ENCODE measurements at regions not wholly inside any gene's neighbourhood (a gene's known extent, or its start where the extent isn't known, plus 50 kb on each side); places are given as distances from the start of the nearest gene placed in this dataset.
"Not testable (repeated sequence)": the region's sequence is repeated elsewhere in the genome, so short reads cannot be mapped to it uniquely, and the experiment has no call there.

DNA sequence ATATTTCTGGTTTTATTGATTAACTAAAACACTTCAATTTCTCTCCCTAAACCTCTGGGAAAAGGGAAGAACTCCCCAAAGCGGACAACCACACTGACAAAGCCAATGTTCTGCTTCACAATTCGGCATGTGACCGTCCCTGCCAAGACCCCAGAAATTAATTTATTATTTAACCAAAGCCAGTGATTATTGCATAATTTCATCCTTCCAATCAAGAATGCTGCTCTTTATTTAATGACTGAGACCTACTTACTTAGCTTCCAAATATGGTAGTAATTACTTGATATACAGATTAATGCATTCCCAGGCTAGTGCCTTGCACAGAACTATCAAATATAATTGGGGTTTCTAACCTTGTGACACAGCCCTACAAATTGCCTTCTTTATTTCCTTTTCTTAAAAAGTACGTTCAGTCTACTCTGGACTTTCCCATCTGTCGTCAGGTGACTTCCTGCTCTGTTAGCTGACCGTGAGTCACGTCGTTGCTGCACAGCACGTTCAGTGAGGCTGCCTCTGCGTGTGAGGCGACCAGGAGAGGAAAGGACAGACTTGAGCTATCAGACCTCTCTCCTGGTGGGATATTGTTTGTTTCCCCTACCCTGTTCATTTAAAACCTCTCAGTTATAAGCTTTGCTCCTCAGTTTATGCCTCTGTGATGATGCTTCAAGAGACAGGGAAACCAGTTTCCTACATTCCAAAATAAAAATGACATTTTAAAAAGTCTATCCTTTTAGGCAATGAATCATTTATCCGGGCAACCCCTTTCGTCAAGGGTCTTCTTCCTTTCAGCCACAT, 55.7 kb upstream of the TNFAIP3 start:
- DNase-seq = peak; percentile 89

DNA sequence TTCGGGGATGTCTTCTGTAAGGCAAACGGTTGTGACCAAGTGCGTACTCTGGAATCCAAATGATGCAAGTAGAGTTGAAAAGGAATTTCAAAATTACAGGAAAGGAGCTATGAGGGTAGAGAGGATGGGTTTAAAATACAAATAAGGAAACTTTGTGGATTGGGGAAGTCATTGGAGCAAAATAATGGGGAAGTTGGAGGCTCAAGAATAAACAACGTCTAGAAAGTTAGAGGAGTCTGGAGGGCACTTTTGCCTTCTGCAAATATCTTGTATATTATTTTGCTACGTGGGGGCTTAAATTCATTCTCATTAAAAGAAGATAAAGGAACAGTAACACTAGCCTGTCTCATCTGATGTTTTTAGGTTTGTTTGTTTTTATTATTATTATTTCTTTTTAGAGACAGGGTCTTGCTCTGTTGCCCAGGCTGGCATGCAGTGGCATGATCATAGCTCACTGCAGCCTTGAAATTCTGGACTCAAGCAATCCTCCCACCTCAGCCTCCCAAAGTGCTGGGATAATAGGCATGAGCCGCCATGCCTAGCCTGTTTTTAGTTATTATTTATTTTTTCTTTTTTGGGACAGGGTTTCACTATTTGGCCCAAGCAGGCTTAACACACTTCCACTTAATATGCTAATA, 55.0 kb upstream of the TNFAIP3 start:
- no peak for DNase-seq

DNA sequence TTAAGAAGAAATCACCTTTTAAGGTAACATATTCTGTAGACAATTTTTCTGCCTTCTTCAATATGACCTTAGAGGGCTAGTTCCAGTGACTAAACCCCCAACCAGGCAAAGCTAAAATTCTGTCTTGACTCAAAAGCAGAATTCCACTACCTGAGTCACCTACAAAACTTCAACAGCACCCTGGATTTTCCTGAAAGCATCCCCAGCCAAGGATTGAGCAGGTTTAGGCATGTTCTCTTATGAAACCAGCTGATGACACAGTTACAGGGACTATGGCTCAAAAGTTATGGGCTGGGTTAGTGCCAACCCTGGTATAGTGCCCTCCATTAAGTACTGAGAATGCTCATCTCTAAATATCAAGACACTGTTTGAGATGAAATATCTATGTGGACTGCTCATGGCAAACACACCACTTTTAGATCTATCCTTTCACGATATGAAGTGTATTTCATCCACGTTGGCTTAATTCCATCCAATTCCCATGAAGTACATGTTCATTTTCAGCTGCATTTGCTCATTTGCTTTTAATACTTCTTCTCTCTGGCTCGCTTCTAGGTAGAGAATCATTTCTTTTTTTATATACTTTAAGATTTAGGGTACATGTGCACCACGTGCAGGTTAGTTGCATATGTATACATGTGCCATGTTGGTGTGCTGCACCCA, 53.6 kb upstream of the TNFAIP3 start:
- no peak for DNase-seq

DNA sequence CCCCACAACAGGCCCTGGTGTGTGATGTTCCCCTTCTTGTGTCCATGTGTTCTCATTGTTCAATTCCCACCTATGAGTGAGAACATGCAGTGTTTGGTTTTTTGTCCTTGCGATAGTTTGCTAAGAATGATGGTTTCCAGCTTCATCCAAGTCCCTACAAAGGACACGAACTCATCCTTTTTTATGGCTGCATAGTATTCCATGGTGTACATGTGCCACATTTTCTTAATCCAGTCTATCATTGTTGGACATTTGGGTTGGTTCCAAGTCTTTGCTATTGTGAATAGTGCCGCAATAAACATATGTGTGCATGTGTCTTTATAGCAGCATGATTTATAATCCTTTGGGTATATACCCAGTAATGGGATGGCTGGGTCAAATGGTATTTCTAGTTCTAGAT, 53.0 kb upstream of the TNFAIP3 start:
- not testable (repeated sequence) for DNase-seq

DNA sequence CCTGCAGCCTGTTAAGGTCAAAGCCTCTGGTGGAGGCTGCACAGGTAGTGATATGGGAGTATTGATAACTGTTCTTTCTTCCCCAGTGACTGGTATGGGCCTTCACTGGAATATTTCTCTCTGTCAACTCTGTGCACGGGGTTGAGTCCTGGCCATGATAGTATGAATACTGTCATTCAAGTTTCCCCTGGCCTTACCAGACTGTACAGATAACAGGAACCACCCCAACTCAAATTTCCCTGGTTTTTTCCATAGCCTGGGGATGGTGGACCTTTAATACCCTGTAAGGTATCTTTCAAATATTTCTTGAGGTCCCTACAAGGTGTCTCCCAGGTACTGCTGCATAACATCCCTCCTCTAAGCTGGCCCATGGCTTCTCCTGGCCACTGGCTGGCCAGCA, 51.4 kb upstream of the TNFAIP3 start:
- no peak for DNase-seq

DNA sequence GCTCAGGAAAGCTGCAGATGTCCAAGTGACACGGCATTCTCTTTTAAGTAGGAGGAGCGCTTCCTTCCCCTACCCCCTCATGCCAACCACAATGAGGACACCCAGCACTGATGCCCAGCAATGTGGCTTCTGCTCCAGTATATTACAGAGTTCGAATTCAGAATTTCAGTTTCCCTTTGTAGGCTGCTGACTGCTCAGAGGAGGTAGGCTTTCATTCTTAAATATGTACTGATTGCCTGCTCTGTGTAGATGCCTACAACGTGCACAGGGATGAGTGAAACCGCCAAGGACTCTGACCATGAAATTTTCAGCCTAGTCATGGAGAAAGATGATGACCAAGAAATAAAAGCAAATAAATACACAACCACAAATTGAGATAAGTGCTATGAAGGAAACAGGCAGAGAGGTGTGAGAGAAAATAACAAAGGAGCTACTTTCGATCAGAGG, 50.9 kb upstream of the TNFAIP3 start:
- peak; percentile 47 for DNase-seq

DNA sequence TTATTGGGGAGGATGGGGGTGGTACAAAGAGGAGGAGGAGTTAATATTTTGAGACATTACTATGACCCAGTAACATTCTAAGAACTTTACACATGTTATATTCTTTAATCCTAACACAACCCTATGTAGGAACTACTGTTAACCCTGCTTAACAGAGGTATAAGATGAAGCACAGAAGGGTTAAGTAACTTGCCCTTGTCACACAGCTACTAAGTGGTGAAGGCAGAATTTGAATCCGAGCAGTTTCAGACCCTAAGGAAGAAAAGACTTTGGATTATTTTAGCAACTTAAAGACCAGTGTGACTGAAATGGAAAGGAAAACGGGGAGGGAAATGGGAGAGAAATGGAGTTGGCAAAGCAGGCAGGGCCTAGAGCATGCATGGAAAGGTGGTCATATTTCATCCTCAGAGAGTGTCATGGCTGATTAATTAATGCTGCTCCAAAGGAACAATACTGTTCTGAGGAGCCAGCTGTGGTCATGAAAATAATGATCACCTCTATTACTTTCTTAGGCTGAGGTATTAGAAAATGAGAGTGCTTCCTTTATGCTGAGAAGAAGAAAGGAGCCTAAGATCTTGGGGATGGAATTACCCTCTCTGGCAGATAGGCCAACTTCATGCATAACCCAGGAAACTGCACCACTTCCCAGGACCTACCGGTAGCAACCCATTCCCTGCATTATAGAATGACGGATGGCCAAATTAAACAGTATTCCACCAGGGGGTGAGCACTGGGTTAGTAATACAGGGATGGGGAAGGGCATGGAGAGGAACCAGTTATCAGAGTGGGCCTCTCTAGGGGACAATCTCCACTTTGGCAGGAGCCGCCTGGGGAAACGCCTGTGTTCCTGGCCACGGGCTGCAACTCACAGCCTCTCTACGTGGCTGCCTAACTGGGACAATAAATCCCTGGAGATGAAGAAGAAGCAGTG, 50.1 kb upstream of the TNFAIP3 start:
- DNase-seq = no peak

Data from CD4-positive, alpha-beta T cell treated with Interleukin-10 for 1 hour (primary cell).